ENCODE measurements at regions not wholly inside any gene's neighbourhood (a gene's known extent, or its start where the extent isn't known, plus 50 kb on each side); places are given as distances from the start of the nearest gene placed in this dataset.

GRCh38 chr12:18794000-18794399 lies 56.1 kb downstream of the CAPZA3 start:
- Histone ChIP-seq H3K4me3 (replicated peaks; ENCODE audit: insufficient read depth, low read length) (no peak overlapping the region), H3K27ac (replicated peaks) (no peak overlapping the region), H3K27me3 (ENCODE audit: insufficient read depth, poor library complexity, severe bottlenecking) (no peaks in the 10 kb centered on the region)
- TF ChIP-seq, protein P1, sequence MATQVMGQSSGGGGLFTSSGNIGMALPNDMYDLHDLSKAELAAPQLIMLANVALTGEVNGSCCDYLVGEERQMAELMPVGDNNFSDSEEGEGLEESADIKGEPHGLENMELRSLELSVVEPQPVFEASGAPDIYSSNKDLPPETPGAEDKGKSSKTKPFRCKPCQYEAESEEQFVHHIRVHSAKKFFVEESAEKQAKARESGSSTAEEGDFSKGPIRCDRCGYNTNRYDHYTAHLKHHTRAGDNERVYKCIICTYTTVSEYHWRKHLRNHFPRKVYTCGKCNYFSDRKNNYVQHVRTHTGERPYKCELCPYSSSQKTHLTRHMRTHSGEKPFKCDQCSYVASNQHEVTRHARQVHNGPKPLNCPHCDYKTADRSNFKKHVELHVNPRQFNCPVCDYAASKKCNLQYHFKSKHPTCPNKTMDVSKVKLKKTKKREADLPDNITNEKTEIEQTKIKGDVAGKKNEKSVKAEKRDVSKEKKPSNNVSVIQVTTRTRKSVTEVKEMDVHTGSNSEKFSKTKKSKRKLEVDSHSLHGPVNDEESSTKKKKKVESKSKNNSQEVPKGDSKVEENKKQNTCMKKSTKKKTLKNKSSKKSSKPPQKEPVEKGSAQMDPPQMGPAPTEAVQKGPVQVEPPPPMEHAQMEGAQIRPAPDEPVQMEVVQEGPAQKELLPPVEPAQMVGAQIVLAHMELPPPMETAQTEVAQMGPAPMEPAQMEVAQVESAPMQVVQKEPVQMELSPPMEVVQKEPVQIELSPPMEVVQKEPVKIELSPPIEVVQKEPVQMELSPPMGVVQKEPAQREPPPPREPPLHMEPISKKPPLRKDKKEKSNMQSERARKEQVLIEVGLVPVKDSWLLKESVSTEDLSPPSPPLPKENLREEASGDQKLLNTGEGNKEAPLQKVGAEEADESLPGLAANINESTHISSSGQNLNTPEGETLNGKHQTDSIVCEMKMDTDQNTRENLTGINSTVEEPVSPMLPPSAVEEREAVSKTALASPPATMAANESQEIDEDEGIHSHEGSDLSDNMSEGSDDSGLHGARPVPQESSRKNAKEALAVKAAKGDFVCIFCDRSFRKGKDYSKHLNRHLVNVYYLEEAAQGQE (IDR thresholded peaks at IDR 0.05; ENCODE audit: insufficient replicate concordance, low read depth): no peak
- no peak for DNase-seq (ENCODE audit: low read depth in 1 of 2, low spot score in 1 of 2)

DNA sequence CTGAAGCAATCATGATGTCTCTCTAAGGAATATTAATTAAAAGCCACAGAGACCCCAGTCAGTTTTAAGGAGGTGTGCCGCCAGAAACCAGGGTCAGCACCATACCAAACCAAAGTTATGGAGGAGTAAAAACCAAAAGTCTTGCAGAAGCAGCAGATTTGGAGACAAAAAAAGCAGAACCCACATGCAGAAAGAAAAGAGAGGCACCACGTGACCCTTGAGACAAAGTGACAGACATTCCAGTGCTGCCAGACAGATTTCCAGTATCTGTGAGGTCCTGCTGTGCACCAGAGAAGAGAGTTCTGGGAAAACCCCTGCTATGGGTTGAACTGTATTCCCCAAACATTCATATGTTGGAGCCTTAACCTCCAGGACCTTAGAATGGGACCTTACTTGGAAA lies 59.7 kb downstream of the CAPZA3 start:
- Histone ChIP-seq H3K27me3 (ENCODE audit: insufficient read depth, poor library complexity, severe bottlenecking) (no peaks in the 10 kb centered on the region), H3K27ac (replicated peaks) (no peak overlapping the region), H3K4me3 (replicated peaks; ENCODE audit: insufficient read depth, low read length) (no peak overlapping the region)
- no peak for TF ChIP-seq SPI1 (IDR thresholded peaks at IDR 0.05; ENCODE audit: borderline replicate concordance, low read depth)
- TF ChIP-seq, protein P1 (IDR thresholded peaks at IDR 0.05; ENCODE audit: insufficient replicate concordance, low read depth): no peak
- DNase-seq (ENCODE audit: low read depth in 1 of 2, low spot score in 1 of 2): no peak

DNA sequence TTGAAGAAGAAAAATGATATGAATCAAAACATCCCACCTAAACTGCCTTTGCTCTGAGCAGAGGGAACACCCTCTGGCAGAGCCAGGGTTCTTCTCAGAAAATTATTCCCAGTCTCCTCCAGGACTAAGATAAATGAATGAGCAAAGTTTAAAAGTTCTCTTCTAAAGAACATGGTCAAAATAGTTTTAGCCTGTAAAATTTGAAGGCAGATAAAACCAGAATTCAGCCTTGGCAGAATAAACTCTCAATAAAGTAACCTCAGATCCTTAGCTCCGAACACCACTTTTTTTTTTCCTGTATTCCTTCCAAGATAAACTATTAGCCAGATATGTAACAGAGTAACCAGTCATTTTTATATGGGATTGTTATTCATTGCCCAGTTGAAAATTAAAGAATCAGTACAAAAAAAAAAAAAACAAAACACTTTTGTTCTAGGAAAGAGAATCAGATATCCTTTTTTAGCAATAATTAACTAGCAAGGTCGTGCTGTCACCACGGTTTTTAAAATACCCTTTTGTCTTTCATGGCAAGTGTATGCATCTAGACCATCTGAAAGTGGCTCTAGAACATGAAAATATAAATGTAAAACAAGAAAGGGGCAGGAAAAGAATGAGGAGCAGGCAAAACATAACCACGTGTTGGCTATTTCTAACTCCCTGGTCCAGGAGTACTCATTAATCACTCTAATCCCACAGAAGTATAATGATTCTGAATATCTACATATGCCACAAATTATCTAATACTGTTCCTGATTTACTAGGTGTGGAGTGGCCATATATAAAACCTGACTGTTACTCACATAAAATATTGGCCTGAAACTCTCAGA lies 60.8 kb downstream of the CAPZA3 start:
- Histone ChIP-seq H3K4me3 (replicated peaks; ENCODE audit: insufficient read depth, low read length) (no peak overlapping the region), H3K27me3 (ENCODE audit: insufficient read depth, poor library complexity, severe bottlenecking) (no peaks in the 10 kb centered on the region), H3K27ac (replicated peaks) (no peak overlapping the region)
- no peak for DNase-seq (ENCODE audit: low read depth in 1 of 2, low spot score in 1 of 2)
- no peak for TF ChIP-seq GABPA (IDR thresholded peaks at IDR 0.05; ENCODE audit: low read depth)
- TF ChIP-seq, protein P1 (IDR thresholded peaks at IDR 0.05; ENCODE audit: insufficient replicate concordance, low read depth): no peak
- TF ChIP-seq SPI1 (IDR thresholded peaks at IDR 0.05; ENCODE audit: borderline replicate concordance, low read depth): no peak
- no peak for TF ChIP-seq POLR2AphosphoS5 (IDR thresholded peaks at IDR 0.05; ENCODE audit: low read depth)

DNA sequence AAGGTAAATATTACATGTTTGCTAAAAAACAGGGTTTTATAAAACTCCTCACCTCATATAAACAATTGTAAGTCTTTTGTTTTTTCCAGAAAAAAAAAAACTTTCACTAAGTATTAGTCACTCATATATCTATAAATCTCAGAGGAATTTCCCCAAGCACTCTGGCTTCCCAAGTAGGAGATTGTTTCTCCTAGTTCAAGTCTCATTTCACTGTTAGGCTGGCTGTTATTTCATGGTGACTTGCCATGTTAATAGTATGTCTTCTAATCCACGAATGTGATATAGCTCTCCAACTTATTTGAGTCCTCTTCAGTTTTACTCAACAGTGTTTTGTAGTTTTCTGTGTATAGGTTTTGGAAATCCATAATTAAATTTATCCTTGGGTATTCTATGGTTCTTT lies 61.6 kb downstream of the CAPZA3 start:
- no peak overlapping the region for H3K4me3 ChIP-seq (replicated peaks; ENCODE audit: insufficient read depth, low read length)
- no peak overlapping the region for H3K27ac ChIP-seq (replicated peaks)
- TF ChIP-seq GABPA (IDR thresholded peaks at IDR 0.05; ENCODE audit: low read depth): no peak
- H3K27me3 ChIP-seq (ENCODE audit: insufficient read depth, poor library complexity, severe bottlenecking): no peaks in the 10 kb centered on the region
- DNase-seq (ENCODE audit: low read depth in 1 of 2, low spot score in 1 of 2): no peak

GRCh38 chr12:18805516-18806248 lies 67.8 kb downstream of the CAPZA3 start:
- TF ChIP-seq, protein P1 (IDR thresholded peaks at IDR 0.05; ENCODE audit: insufficient replicate concordance, low read depth): no peak
- no peak for TF ChIP-seq POLR2AphosphoS5 (IDR thresholded peaks at IDR 0.05; ENCODE audit: low read depth)
- H3K4me3 ChIP-seq (replicated peaks; ENCODE audit: insufficient read depth, low read length): no peak overlapping the region
- H3K27ac ChIP-seq (replicated peaks): no peak overlapping the region
- no peaks in the 10 kb centered on the region for H3K27me3 ChIP-seq (ENCODE audit: insufficient read depth, poor library complexity, severe bottlenecking)
- DNase-seq (ENCODE audit: low read depth in 1 of 2, low spot score in 1 of 2): no peak

Data from HL-60 (cell line).